Astrocyte of the spinal cord (primary cell): ENCODE measurements at regions not wholly inside any gene's neighbourhood (a gene's known extent, or its start where the extent isn't known, plus 50 kb on each side); places are given as distances from the start of the nearest gene placed in this dataset.

Experiments
- DNase-seq: peaks from one replicate; pipeline ENCODE4 v3.0.0; 2011; ENCODE audit warnings: low read depth, low spot score
- H3K4me3 ChIP-seq: 2 replicates; pipeline ENCODE4 v1.5.1; 2011; ENCODE audit warnings: low read depth, mild to moderate bottlenecking, low read length, moderate library complexity
- in situ Hi-C: cut with HindIII; loops from 2 replicates; pipeline ENCODE4 v1.10.0; 2017; ENCODE audit warnings: low sequenced_read_pairs
- TF ChIP-seq, protein P1 (sequence below): IDR thresholded peaks from 2 replicates; pipeline ENCODE4 v1.5.1; 2012; ENCODE audit warnings: low read depth, mild to moderate bottlenecking, low read length, inconsistent platforms

DNA sequence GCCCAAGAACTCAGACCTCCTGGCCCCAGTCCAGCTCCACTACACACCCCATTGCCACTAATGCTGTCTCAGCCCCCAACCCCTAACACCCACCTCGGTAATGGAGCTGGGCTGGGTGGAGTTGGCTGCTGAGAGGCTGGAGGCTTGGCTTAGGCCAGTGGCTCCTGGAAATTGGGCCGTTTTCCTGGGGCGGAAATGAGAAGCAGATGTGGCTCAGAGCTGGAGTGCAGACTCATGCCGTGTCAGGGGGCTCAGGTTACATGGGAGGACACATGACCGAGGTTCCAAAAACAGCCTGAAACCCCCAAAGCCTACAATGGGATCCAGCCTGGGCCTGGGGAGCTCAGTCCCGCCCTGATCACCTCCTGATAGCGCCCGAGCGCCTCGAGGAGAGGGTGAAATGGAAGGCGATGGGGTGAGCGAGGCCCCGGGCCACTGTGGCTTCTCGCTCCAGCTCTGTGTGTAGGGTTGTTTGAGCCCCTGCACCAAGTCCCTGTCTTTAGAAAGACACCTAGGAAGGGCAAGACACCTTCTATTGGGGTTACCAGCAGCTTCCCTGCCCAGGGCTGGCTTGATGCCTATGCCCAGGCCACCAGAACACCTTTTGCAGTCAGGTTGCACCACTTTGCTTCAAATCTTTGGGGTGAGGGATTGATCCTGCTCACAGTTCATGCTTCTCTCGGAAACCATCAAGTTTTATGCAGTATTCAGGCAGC, 175.7 kb upstream of the HAAO start:
- DNase-seq: peak; percentile 83
- TF ChIP-seq, protein P1, sequence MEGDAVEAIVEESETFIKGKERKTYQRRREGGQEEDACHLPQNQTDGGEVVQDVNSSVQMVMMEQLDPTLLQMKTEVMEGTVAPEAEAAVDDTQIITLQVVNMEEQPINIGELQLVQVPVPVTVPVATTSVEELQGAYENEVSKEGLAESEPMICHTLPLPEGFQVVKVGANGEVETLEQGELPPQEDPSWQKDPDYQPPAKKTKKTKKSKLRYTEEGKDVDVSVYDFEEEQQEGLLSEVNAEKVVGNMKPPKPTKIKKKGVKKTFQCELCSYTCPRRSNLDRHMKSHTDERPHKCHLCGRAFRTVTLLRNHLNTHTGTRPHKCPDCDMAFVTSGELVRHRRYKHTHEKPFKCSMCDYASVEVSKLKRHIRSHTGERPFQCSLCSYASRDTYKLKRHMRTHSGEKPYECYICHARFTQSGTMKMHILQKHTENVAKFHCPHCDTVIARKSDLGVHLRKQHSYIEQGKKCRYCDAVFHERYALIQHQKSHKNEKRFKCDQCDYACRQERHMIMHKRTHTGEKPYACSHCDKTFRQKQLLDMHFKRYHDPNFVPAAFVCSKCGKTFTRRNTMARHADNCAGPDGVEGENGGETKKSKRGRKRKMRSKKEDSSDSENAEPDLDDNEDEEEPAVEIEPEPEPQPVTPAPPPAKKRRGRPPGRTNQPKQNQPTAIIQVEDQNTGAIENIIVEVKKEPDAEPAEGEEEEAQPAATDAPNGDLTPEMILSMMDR: no peak
- H3K4me3 ChIP-seq: no peak overlapping the region
- in situ Hi-C loops: no loop called here

DNA sequence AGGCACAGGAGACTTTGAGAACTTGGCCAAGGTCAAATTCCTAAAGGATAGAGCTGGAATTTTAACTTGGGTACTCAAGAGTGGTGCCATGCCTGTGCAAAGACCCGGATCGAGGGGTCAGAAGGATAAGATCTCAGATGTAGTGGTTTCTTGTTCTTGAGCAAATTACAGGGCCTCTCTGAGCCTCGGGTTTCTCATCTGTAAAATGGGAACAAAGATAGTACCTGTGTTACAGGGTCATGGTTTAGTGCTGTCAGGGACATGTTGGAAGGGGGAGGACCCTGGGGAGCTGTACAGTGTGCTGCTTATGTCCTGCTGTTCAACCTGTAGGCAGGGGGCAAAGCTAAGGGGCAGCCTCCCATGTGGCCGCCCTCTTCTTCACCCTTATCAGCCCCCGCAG, 173.5 kb upstream of the HAAO start:
- TF ChIP-seq, protein P1: no peak
- in situ Hi-C loops: no loop called here
- DNase-seq: no peak
- H3K4me3 ChIP-seq: no peak overlapping the region

DNA sequence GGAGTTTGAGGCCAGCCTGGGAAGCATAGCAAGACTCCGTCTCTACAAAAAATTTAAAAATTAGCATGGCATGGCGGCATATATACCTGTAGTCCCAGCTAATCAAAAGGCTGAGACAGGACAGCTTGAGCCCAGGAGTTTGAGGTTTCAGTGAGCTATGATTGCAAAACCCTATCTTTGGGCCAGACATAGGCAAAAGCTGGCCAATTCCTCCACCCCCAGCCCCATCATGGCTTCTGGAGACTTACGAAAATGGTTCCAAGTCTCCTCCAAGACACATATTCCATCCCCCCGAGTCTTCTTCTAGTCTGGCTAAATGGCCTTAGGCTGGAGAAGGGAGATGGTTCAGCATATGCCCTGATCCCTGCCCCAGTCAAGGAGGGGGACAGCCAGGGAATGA, 172.8 kb upstream of the HAAO start:
- TF ChIP-seq, protein P1: no peak
- in situ Hi-C loops: no loop called here

DNA sequence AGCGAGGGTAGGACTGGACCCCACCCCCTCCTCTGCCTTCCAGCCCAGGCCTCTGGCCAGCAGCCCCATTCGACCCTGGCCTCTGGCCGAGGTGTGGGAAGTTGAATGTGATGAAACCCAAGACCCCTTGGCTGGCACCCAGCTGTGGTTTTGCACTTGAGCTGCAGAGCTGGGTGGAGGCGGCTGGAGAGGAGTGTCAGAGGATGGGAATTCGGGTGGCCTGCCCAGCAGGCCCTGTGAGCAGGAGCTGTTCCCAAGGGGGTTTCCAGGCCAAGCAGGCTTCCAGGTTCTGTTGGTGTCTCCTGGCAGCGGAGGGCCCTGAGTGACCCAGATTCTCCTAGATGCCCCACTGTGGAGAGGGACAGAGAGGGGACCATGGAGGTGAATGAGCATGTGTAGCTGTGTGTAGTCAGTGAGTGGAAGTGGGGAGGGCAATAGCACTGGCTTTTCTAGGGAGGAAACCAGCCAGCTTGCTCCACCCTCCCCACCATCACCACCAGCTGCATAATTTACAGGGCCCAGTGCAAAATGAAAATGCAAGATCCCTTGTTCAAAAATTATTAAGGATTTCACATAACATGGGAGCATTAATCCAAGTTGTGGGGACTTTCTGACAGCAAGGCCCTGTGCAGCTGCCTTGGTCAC, 172.2 kb upstream of the HAAO start:
- in situ Hi-C loops: no loop called here
- H3K4me3 ChIP-seq: no peak overlapping the region
- TF ChIP-seq, protein P1: no peak
- DNase-seq: peak; percentile 97

More for the DNA sequence above, 172.8 kb upstream of the HAAO start:
- no peak for DNase-seq
- no peak overlapping the region for H3K4me3 ChIP-seq

DNA sequence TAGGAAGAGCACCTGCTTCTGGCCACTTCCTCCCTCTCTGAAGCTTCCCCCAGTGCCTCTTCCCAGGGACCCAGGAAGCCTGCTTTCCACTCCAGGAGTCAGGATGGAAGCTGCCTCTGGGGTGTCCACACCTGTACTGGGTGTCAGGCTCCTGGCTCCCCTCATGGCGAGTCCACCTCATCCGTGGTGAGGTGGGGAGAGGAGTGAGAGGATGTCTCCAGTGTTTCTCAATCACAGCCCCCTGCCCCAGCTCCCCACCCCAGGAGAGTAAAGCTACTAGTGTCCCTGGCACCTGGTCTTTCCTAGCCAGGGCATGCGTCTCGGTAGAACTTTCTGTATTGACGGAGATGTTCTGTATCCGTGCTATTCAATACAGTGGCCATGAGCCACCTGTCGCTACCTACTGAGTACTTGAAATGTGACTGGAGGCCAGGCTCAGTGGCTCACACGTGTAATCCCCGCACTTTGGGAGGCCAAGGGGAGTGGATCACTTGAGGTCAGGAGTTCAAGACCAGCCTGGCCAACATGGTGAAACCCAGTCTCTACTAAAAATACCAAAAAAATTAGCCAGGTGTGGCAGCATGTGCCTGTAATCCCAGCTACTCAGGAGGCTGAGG, 171.2 kb upstream of the HAAO start:
- TF ChIP-seq, protein P1: no peak
- in situ Hi-C loops: no loop called here
- no peak for DNase-seq

DNA sequence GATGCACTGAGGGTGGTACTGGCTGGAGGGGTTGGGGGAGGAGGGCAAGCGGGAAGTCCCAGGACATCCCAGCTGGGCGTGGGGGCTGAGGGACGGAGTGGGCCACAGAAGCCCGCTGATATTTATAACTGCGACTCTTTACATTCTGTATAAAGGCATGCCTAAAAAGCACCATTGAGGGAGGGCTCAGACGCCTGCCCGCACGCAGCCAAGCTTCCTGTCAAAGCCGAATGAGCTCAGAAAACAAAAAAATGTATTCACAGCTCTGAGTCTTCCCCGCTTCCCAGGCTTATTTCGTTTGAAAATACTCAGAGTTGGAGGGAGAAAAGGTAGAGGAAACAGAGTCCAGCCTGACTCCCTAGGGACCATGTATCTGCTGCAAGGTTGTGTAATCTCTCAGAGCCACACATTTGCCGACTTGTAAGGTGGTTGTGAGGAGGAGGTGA, 170.1 kb upstream of the HAAO start:
- in situ Hi-C loops: no loop called here
- DNase-seq: no peak
- TF ChIP-seq, protein P1: no peak
- no peak overlapping the region for H3K4me3 ChIP-seq

More for the DNA sequence above, 171.2 kb upstream of the HAAO start:
- no peak overlapping the region for H3K4me3 ChIP-seq
